AG04449 (cell line): ENCODE measurements at regions not wholly inside any gene's neighbourhood (a gene's known extent, or its start where the extent isn't known, plus 50 kb on each side); places are given as distances from the start of the nearest gene placed in this dataset.

Source experiments
- CTCF ChIA-PET: fragments of 350-600 bp; formaldehyde crosslinking; extraction: SDS; loops from one replicate; lab custom pipeline; 2021; ENCODE audit warnings: antibody characterized with exemption; lab: Yijun Ruan, JAX
- POLR2A ChIA-PET: fragments of 400-600, 350-600 bp; formaldehyde crosslinking; extraction: SDS; loops from one replicate; lab custom pipeline; 2020; ENCODE audit warnings: antibody characterized with exemption, inconsistent platforms; lab: Yijun Ruan, JAX
- DNase-seq: peaks from one replicate; pipeline ENCODE4 v3.0.0-alpha.2; 2010; ENCODE audit warnings: low read depth, low spot score
- H3K4me3 ChIP-seq: 2 replicates; pipeline ENCODE4 v1.5.1; 2011; ENCODE audit warnings: low read depth, mild to moderate bottlenecking, control low read depth, low read length
- CTCF ChIP-seq: IDR thresholded peaks from one replicate; pipeline ENCODE4 v1.5.1; 2011; ENCODE audit warnings: mild to moderate bottlenecking, moderate library complexity, low read length, control low read depth, inconsistent platforms; ENCODE audit not compliant: insufficient read depth; ENCODE audit errors: missing control alignments

GRCh38 chr9:99607842-99608448 is 213.7 kb upstream of the NR4A3 start:
- TF ChIP-seq CTCF, result no peak
- DNase-seq, result no peak
- CTCF ChIA-PET, result no interaction called here
- POLR2A ChIA-PET, result no interaction called here
- H3K4me3 ChIP-seq, result no peak overlapping the region

- ChIA-PET CTCF (no interaction called here), POLR2A (no interaction called here)
- H3K4me3 ChIP-seq, result no peak overlapping the region
- TF ChIP-seq CTCF, result no peak
- DNase-seq, result no peak
Observed at GRCh38 chr9:99614341-99614740, 207.3 kb upstream of the NR4A3 start.

GRCh38 chr9:99621040-99621439 is 200.6 kb upstream of the NR4A3 start:
- POLR2A ChIA-PET, result no interaction called here
- no peak overlapping the region for H3K4me3 ChIP-seq
- no peak for DNase-seq
- no peak for TF ChIP-seq CTCF
- CTCF ChIA-PET, result no interaction called here

- ChIA-PET CTCF (interaction anchor here (0.6 kb wide), 1 partner anchor 293 kb away, joined by 4 read pairs; no protein-coding TSS in a partner anchor), POLR2A (no interaction called here)
- H3K4me3 ChIP-seq, result no peak overlapping the region
- no peak for DNase-seq
- no peak for TF ChIP-seq CTCF
Observed at GRCh38 chr9:99622679-99623078, 199.0 kb upstream of the NR4A3 start.

- DNase-seq, result no peak
- H3K4me3 ChIP-seq, result no peak overlapping the region
- TF ChIP-seq CTCF, result no peak
- POLR2A ChIA-PET, result no interaction called here
- CTCF ChIA-PET, result no interaction called here
Observed at GRCh38 chr9:99623780-99624364, 197.8 kb upstream of the NR4A3 start.

GRCh38 chr9:99624499-99625233 is 197.0 kb upstream of the NR4A3 start:
- ChIA-PET POLR2A (no interaction called here), CTCF (no interaction called here)
- DNase-seq, result no peak
- TF ChIP-seq CTCF, result no peak
- no peak overlapping the region for H3K4me3 ChIP-seq
